ENCODE measurements at regions not wholly inside any gene's neighbourhood (a gene's known extent, or its start where the extent isn't known, plus 50 kb on each side); places are given as distances from the start of the nearest gene placed in this dataset.

GRCh38 chr2:126752876-126753275 is 96.9 kb downstream of the GYPC start:
- no peak for TF ChIP-seq POLR2AphosphoS5 (IDR thresholded peaks at IDR 0.05)
- no peak for TF ChIP-seq CTCF (IDR thresholded peaks at IDR 0.05)
- no peak for TF ChIP-seq POLR2A (IDR thresholded peaks at IDR 0.05)

All from prostate gland (tissue), 2 donors.